Tibial nerve (tissue), 4 donors: ENCODE measurements at regions not wholly inside any gene's neighbourhood (a gene's known extent, or its start where the extent isn't known, plus 50 kb on each side); places are given as distances from the start of the nearest gene placed in this dataset.

Source experiments
- CTCF ChIP-seq, 5 experiments: fragments of 200-600 bp in 3 of 5; fragments of 450-650 bp in 2 of 5; sonication (generic) in 3 of 5; IDR thresholded peaks; one replicate each; pipeline ENCODE4 v1.5.1; 2016 to 2019; ENCODE audit warnings: antibody characterized with exemption in 5 of 5, mild to moderate bottlenecking in 3 of 5, moderate library complexity in 2 of 5
- EP300 ChIP-seq, 2 donors: sonication (generic); formaldehyde crosslinking; IDR thresholded peaks; one replicate each; pipeline ENCODE4 v1.6.1; 2017; ENCODE audit warnings: antibody characterized with exemption in 2 of 2, mild to moderate bottlenecking in 1 of 2

- TF ChIP-seq EP300 (IDR thresholded peaks at IDR 0.05), result no peak
- TF ChIP-seq CTCF (IDR thresholded peaks at IDR 0.05), result no peak
Measured at GRCh38 chr5:33254579-33254978, 186.2 kb upstream of the TARS1 start.
